ENCODE measurements at regions not wholly inside any gene's neighbourhood (a gene's known extent, or its start where the extent isn't known, plus 50 kb on each side); places are given as distances from the start of the nearest gene placed in this dataset.
A peak's percentile ranks its signal among the peaks of the same experiment; 100 is the strongest.

- peak; percentile 58 for FAIRE-seq
- no peaks in the 10 kb centered on the region for H3K27me3 ChIP-seq (ENCODE audit: control insufficient read depth, insufficient read depth, low read length)
Observed at GRCh38 chr18:10225300-10225699, 229.1 kb upstream of the APCDD1 start.

GRCh38 chr18:10226971-10227370 lies 227.5 kb upstream of the APCDD1 start:
- DNase-seq (ENCODE audit: low read depth) (no peak), FAIRE-seq (no peak)
- Histone ChIP-seq H3K27me3 (ENCODE audit: control insufficient read depth, insufficient read depth, low read length) (no peaks in the 10 kb centered on the region), H3K4me3 (ENCODE audit: low read depth, low read length) (no peak overlapping the region), H3K36me3 (ENCODE audit: control insufficient read depth, insufficient read depth, low read length) (no peaks in the 10 kb centered on the region)
- TF ChIP-seq CTCF (IDR thresholded peaks at IDR 0.05; ENCODE audit: insufficient read depth, low read length, severe bottlenecking) = no peak

More at GRCh38 chr18:10225300-10225699, 229.1 kb upstream of the APCDD1 start:
- H3K36me3 ChIP-seq (ENCODE audit: control insufficient read depth, insufficient read depth, low read length) = no peaks in the 10 kb centered on the region
- DNase-seq (ENCODE audit: low read depth) = no peak
- no peak overlapping the region for H3K4me3 ChIP-seq (ENCODE audit: low read depth, low read length)
- no peak for TF ChIP-seq CTCF (IDR thresholded peaks at IDR 0.05; ENCODE audit: insufficient read depth, low read length, severe bottlenecking)

- no peaks in the 10 kb centered on the region for H3K36me3 ChIP-seq (ENCODE audit: control insufficient read depth, insufficient read depth, low read length)
- DNase-seq (ENCODE audit: low read depth) = no peak
- no peak overlapping the region for H3K4me3 ChIP-seq (ENCODE audit: low read depth, low read length)
- H3K27me3 ChIP-seq (ENCODE audit: control insufficient read depth, insufficient read depth, low read length) = no peaks in the 10 kb centered on the region
- TF ChIP-seq CTCF (IDR thresholded peaks at IDR 0.05; ENCODE audit: insufficient read depth, low read length, severe bottlenecking) = no peak
- no peak for FAIRE-seq
Observed at GRCh38 chr18:10228326-10228725, 226.1 kb upstream of the APCDD1 start.

- no peaks in the 10 kb centered on the region for H3K27me3 ChIP-seq (ENCODE audit: control insufficient read depth, insufficient read depth, low read length)
- H3K4me3 ChIP-seq (ENCODE audit: low read depth, low read length) = no peak overlapping the region
- DNase-seq (ENCODE audit: low read depth) (no peak), FAIRE-seq (no peak)
- no peak for TF ChIP-seq CTCF (IDR thresholded peaks at IDR 0.05; ENCODE audit: insufficient read depth, low read length, severe bottlenecking)
- no peaks in the 10 kb centered on the region for H3K36me3 ChIP-seq (ENCODE audit: control insufficient read depth, insufficient read depth, low read length)
Observed at GRCh38 chr18:10229458-10229857, 225.0 kb upstream of the APCDD1 start.

- Histone ChIP-seq H3K4me3 (ENCODE audit: low read depth, low read length) (no peak overlapping the region), H3K27me3 (ENCODE audit: control insufficient read depth, insufficient read depth, low read length) (no peaks in the 10 kb centered on the region), H3K36me3 (ENCODE audit: control insufficient read depth, insufficient read depth, low read length) (no peaks in the 10 kb centered on the region)
- DNase-seq (ENCODE audit: low read depth) (peak; percentile 87), FAIRE-seq (no peak)
- TF ChIP-seq CTCF (IDR thresholded peaks at IDR 0.05; ENCODE audit: insufficient read depth, low read length, severe bottlenecking) = peak; percentile 49
Observed at GRCh38 chr18:10230072-10230471, 224.4 kb upstream of the APCDD1 start.

- H3K4me3 ChIP-seq (ENCODE audit: low read depth, low read length) = no peak overlapping the region
- TF ChIP-seq CTCF (IDR thresholded peaks at IDR 0.05; ENCODE audit: insufficient read depth, low read length, severe bottlenecking) = no peak
- no peaks in the 10 kb centered on the region for H3K27me3 ChIP-seq (ENCODE audit: control insufficient read depth, insufficient read depth, low read length)
- no peak for DNase-seq (ENCODE audit: low read depth)
- H3K36me3 ChIP-seq (ENCODE audit: control insufficient read depth, insufficient read depth, low read length) = no peaks in the 10 kb centered on the region
- no peak for FAIRE-seq
Observed at GRCh38 chr18:10231220-10231619, 223.2 kb upstream of the APCDD1 start.

Measured in bronchial epithelial cell (primary cell).